ENCODE measurements at regions not wholly inside any gene's neighbourhood (a gene's known extent, or its start where the extent isn't known, plus 50 kb on each side); places are given as distances from the start of the nearest gene placed in this dataset.

DNA sequence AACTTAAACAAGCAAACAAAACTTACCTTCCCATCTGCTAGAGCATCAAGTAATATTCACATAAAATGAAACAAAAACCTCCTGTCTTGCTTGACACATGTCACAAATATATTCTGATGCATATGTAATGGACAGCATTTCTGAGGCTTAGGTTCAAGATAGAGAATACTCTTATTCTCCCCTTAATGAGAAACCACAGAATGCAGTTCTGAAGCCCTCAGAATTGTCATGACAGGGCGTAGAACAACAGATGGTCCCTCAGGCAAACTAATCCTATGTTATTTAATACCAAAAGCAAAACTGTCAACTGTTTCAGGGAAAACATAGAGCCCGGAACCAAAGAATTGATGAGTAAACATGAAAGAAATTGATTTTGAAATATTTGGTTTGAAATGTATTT is 229.9 kb upstream of the RIOK2 start:
- TF ChIP-seq, protein P1, sequence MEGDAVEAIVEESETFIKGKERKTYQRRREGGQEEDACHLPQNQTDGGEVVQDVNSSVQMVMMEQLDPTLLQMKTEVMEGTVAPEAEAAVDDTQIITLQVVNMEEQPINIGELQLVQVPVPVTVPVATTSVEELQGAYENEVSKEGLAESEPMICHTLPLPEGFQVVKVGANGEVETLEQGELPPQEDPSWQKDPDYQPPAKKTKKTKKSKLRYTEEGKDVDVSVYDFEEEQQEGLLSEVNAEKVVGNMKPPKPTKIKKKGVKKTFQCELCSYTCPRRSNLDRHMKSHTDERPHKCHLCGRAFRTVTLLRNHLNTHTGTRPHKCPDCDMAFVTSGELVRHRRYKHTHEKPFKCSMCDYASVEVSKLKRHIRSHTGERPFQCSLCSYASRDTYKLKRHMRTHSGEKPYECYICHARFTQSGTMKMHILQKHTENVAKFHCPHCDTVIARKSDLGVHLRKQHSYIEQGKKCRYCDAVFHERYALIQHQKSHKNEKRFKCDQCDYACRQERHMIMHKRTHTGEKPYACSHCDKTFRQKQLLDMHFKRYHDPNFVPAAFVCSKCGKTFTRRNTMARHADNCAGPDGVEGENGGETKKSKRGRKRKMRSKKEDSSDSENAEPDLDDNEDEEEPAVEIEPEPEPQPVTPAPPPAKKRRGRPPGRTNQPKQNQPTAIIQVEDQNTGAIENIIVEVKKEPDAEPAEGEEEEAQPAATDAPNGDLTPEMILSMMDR (IDR thresholded peaks at IDR 0.05; ENCODE audit: borderline replicate concordance) = no peak
- no peak overlapping the region for H3K27ac ChIP-seq (replicated peaks)
- H3K27me3 ChIP-seq (ENCODE audit: low read depth) = no peaks in the 10 kb centered on the region
- no peak for DNase-seq
- intact Hi-C loops (cut with micrococcal nuclease) = no loop called here
- no peaks in the 10 kb centered on the region for H3K36me3 ChIP-seq
- H3K4me3 ChIP-seq = no peak overlapping the region
- H3K4me1 ChIP-seq = no peaks in the 10 kb centered on the region
- H3K9me3 ChIP-seq (replicated peaks) = no peaks in the 10 kb centered on the region

DNA sequence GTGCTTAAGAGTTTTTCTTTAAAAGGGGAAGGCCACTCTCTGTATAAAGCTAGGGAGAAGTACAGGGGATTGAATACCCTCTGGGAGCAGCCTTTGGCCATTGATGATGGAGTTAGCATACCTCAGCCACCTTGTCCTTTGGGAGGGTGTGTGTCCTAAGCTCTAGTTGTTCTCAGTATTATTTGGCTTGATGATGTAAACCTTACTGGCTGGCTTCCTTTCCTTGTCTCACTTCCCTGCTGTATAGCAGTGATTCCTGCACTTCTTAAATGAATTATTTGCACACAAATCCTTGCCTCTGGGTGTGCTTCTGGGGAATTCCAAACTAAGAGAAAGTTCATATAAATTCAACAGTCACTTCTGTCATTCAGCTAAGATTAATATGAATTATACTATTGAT is 234.9 kb upstream of the RIOK2 start:
- Histone ChIP-seq H3K27me3 (ENCODE audit: low read depth) (no peaks in the 10 kb centered on the region), H3K4me3 (no peak overlapping the region), H3K27ac (replicated peaks) (no peak overlapping the region), H3K36me3 (no peaks in the 10 kb centered on the region), H3K9me3 (replicated peaks) (no peaks in the 10 kb centered on the region), H3K4me1 (no peaks in the 10 kb centered on the region)
- DNase-seq = no peak
- TF ChIP-seq, protein P1 (IDR thresholded peaks at IDR 0.05; ENCODE audit: borderline replicate concordance) = no peak
- intact Hi-C loops (cut with micrococcal nuclease) = no loop called here

DNA sequence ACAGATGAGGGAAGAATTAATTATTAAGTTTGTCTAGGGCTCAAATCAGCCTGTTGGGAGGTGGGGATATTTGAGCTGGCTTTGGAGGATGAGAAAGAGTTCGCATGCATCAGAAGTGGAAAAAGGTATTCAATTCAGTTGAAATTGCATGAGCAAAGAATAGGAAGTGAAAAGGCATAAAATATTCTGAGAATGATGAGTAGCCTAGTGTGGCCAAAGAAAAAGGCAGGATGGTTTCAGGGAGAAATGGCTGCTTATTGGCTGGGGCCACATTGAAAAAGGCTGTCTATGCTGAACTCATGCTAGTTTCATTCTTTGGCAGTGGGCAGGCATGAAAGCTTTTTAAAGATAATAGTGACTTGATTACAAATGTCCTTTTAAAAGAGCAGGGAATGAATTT is 235.4 kb upstream of the RIOK2 start:
- no peak overlapping the region for H3K4me3 ChIP-seq
- H3K9me3 ChIP-seq (replicated peaks) = no peaks in the 10 kb centered on the region
- TF ChIP-seq, protein P1 (IDR thresholded peaks at IDR 0.05; ENCODE audit: borderline replicate concordance) = no peak
- H3K27me3 ChIP-seq (ENCODE audit: low read depth) = no peaks in the 10 kb centered on the region
- DNase-seq = no peak
- intact Hi-C loops (cut with micrococcal nuclease) = no loop called here
- no peaks in the 10 kb centered on the region for H3K36me3 ChIP-seq
- H3K4me1 ChIP-seq = no peaks in the 10 kb centered on the region
- no peak overlapping the region for H3K27ac ChIP-seq (replicated peaks)

DNA sequence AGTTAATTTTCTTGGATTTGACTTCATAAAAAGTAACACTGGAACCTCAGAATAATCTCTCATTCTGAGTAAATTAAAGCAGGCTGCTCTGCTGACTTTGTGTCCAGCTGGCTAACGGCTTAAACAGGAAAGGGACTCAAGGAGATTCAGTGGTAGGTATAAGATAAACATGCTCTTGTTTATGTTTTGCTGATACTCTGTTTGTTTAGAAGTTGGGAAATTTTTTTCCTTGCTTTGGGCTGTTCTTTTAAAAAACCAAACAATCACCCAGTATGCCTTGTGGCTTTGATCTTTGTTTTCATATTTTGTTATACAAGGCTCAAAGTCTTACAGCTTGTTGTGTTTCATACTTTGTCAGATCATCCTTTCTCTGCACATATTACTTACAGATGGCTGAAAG is 237.6 kb upstream of the RIOK2 start:
- DNase-seq = no peak
- no peaks in the 10 kb centered on the region for H3K27me3 ChIP-seq (ENCODE audit: low read depth)
- no peaks in the 10 kb centered on the region for H3K36me3 ChIP-seq
- H3K9me3 ChIP-seq (replicated peaks) = no peaks in the 10 kb centered on the region
- TF ChIP-seq, protein P1 (IDR thresholded peaks at IDR 0.05; ENCODE audit: borderline replicate concordance) = no peak
- no peak overlapping the region for H3K4me3 ChIP-seq
- intact Hi-C loops (cut with micrococcal nuclease) = no loop called here
- H3K27ac ChIP-seq (replicated peaks) = no peak overlapping the region
- no peaks in the 10 kb centered on the region for H3K4me1 ChIP-seq

DNA sequence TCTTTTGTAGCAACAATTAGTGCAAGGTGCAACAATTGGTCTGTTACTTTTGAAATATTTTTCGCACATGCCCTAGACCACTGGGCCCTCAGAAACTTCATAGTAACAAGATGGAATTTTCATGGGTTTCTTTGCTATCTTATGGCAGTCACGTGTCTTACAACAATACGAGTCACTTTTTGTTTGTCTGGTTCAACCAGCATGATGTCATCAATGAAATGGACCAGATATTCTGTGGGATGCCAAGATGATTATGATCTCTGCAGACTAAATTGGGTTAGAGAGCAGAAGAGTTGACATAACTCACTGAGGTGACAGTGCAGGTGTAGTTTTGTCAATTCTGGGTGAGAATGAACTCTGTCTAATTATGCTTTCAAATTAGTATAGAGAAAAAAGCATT is 239.6 kb upstream of the RIOK2 start:
- no peak overlapping the region for H3K27ac ChIP-seq (replicated peaks)
- no peaks in the 10 kb centered on the region for H3K4me1 ChIP-seq
- DNase-seq = no peak
- H3K36me3 ChIP-seq = no peaks in the 10 kb centered on the region
- intact Hi-C loops (cut with micrococcal nuclease) = no loop called here
- H3K4me3 ChIP-seq = no peak overlapping the region
- H3K9me3 ChIP-seq (replicated peaks) = no peaks in the 10 kb centered on the region
- TF ChIP-seq, protein P1 (IDR thresholded peaks at IDR 0.05; ENCODE audit: borderline replicate concordance) = no peak
- H3K27me3 ChIP-seq (ENCODE audit: low read depth) = no peaks in the 10 kb centered on the region

DNA sequence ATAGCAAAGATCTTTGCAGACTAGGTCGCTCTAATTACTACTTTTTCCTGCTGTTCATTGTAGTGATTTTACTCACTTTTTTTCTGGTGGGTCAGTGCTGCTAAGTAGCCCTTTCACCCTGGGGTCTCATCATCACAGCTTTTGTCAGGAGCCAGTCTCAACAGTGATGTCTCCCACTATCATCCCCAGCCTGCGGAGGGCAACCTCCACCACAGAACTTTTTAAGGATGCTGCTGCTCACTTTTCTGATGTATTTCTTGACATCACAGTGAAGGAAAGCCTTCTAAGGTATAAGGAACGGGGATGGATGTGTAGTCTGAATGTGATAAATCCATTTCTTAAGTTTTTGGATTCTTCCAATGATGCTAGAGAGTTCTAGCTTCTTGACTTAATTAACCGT is 242.5 kb upstream of the RIOK2 start:
- Histone ChIP-seq H3K4me3 (no peak overlapping the region), H3K27ac (replicated peaks) (no peak overlapping the region), H3K36me3 (no peaks in the 10 kb centered on the region), H3K4me1 (no peaks in the 10 kb centered on the region), H3K9me3 (replicated peaks) (no peaks in the 10 kb centered on the region), H3K27me3 (ENCODE audit: low read depth) (no peaks in the 10 kb centered on the region)
- TF ChIP-seq, protein P1 (IDR thresholded peaks at IDR 0.05; ENCODE audit: borderline replicate concordance) = peak; percentile 35
- DNase-seq = no peak
- intact Hi-C loops (cut with micrococcal nuclease) = no loop called here
